Kidney glomerular epithelial cell (primary cell): ENCODE measurements at regions not wholly inside any gene's neighbourhood (a gene's known extent, or its start where the extent isn't known, plus 50 kb on each side); places are given as distances from the start of the nearest gene placed in this dataset.

ENCODE experiments used
- DNase-seq: peaks from one replicate; lab custom pipeline; 2025; lab: John Stamatoyannopoulos, UW

DNA sequence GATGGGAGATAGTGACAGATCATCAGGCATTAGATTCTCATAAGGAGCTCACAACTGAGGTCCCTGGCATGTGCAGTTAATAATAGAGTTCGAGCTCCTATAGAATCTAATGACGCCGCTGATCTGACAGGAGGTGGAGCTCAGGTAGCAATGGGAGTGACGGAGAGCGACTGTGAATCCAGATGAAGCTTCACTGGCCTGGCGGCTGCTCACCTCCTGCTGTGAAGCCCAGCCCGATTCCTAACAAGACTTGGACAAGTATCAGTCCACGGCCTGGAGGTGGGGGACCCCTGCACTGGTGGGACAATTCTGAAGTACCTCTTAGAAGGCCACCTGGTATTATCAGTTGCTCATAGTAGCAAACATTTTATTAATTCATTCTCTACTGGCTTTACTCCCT, 377.9 kb upstream of the ITGA1 start:
- no peak for DNase-seq

DNA sequence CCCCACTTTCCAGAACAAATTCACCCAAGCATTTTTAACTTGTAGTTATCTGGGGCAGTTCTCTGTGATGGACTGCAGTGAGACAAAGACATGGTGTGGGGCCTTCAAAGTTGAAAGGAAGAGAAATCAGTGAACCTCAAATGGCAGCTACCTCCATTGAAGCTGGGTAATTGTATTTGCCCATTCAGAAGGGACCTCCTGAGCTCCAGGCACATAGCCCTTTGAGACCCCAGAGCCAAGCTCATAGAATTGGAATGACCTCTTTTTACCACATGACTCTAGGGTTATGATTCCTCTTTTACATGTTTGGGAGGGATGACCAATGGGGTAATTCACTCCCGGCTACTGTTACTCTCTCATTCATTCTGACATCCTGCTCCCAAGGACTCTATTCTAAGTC, 368.4 kb upstream of the ITGA1 start:
- no peak for DNase-seq

- DNase-seq: no peak
These were observed 360.1 kb upstream of the ITGA1 start for GRCh38 chr5:52427615-52428014.

GRCh38 chr5:52428977-52429489, 358.7 kb upstream of the ITGA1 start:
- DNase-seq: no peak

- DNase-seq: no peak
These were observed 345.9 kb upstream of the ITGA1 start for GRCh38 chr5:52441768-52442167.

DNA sequence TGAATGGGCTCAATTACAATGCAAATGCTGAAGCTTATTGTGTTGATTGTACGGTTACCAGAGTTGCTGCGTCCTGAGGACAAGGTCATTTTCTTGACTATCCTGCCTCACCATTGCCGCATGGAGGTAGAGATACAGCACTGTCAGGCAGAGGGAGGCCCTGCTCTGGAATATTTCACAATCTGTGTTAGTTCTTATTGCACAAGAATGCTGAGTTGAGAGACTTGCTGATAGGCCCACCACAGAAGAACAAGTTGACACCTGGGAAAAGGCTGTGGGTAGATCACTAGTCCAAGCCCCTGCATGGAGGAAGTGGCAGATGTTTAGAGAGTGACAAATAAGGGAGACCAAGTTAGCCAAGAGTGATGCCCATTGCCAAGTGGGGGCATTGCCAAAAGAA, 344.5 kb upstream of the ITGA1 start:
- no peak for DNase-seq

DNA sequence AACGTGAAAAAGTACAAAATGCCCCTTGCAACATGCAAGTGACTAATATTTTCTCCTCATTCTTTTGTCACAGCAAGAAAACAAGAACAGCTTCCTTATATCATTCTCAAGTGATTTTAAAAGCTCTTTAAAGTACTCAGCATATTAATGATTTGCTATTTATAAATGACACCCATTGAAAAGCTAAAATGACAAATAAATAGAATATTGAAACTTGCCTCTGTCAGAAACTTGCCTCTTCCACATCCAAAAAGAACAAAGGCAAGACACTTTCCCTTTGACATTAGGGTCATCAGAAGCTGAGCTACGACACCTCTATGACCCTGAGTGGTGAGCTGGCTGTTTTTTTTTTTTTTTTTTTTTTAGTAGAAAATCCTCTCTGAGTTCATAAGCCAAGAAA, 339.6 kb upstream of the ITGA1 start:
- no peak for DNase-seq

GRCh38 chr5:52449516-52449915, 338.2 kb upstream of the ITGA1 start:
- DNase-seq: no peak

GRCh38 chr5:52452098-52452497, 335.6 kb upstream of the ITGA1 start:
- no peak for DNase-seq

DNA sequence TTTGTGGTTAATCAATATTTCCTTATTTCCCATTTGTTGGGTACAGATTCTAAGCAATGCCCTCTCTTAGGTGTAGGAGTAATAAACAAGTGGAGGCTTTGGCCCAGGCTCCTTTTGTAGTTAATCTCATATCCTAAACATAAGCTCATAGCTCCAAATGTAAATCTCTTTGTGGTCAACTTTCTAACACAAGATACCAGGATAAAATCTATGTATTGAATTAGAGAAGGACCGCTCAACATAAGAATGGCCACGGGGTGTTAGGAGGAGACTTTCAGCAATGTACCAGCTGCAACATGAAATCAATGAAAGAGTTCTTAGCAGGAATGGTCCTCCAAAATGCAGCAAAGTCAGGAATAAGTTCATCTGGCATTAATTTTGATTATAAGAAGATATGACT, 334.5 kb upstream of the ITGA1 start:
- no peak for DNase-seq

GRCh38 chr5:52455920-52456319, 331.8 kb upstream of the ITGA1 start:
- DNase-seq: no peak

DNA sequence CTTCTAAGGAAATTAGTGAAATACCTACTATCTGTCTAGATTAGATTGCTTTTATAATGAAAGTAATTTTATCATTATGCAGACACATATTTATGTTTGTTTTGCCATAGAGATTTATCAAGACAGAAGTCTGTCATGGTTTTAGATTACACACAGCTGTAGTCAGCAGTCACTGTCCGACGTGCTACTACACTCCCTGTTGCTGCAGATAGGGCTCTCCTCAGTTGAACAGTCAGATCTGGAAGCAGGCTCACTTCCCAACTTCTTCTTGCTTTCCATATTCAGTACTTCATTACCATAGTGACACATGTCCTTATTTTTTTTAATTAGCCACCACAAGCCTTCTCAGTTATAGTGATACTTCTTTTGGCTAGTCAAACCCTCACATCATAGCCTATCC, 329.9 kb upstream of the ITGA1 start:
- DNase-seq: no peak

DNA sequence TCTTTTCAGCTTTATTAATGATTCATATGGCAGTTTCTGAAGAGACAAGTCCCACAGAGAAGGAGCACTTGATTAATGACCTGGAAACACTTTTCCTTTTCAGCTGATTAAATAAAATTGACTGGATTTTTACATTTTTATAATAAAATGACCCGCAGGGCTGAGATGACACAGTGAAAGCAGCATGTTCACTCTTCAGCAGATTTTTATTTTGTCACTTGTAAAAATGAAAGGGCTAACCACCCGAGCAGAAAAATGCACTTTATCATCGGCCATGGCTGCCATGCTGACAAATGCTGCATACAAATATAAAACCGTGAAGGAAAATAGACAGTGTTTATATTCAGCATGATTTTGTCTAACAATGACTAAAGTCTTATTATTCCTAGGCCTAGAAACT, 321.6 kb upstream of the ITGA1 start:
- DNase-seq: no peak

GRCh38 chr5:52466749-52467520, 320.8 kb upstream of the ITGA1 start:
- no peak for DNase-seq

DNA sequence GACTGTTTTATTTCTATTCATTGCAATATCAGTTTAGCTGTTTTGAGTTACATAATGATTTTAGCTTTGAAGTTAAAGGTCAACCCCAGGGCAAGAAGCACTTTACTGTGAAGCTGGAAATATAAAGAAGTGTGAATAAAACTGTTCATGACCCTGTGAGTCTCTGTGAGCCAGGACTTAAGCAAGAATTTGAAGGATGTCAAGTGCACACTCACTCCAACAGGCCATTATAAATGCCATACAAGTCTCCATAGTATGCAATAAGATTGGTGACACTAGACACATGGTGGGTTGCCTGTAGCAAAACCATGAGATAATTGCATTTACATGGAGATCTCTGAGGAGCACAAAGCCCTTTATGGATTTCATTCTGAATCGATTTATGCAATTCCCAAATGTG, 318.7 kb upstream of the ITGA1 start:
- DNase-seq: no peak

DNA sequence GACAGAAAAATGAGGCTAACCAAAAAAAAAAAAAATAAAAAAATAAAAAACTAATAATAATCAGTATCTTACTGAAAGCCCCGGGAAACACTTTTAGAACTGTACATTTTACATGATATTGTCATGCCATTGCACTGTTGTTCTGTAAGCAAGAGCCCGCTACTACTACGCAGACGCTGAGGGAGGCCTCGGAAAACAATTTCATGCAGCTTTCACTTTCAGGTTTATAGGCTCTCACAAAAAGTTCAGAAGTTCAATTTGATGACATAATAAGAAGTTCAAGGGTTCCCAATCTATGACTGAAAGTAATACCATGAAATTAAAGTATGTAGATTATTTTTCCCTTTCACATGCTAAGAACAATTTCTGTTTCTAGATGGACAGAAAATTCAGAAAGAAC, 318.3 kb upstream of the ITGA1 start:
- no peak for DNase-seq

DNA sequence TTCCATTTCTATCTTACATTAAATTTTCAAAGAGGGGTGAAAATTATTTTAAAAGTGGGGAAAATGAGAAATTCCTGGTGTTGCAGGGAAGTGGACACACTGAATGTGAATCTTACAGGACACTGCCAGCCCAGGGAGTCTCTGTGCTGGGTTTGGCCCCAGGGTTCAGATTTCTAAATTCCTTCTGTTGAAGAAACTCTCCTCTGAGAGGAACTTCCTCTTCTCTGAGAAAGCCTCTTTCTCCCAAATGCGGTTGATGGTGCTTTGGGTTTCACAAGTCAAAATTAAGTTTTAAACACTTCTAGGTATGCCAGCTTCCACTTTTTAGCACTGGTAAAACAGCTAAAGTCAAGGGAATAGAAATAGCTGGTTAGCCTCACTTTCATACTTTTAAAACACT, 317.9 kb upstream of the ITGA1 start:
- no peak for DNase-seq

DNA sequence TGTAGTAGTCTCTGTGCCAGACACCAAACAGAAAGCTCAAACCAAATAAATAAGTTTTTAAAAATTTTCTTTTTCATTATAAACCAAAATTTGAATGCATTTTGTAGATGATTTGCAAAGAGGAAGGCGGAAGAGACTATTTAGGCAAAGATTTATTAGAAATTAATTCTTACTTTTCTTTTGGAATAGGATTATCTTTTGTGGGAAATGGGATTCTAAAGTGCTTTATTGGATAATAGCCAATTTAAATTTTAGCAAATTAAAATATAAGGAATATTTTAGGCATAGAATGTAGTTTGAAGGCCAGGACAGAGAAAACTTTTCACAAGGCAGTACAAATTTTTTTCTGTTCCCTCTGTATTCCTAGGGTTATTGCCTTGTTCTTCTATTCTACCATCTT, 311.4 kb upstream of the ITGA1 start:
- no peak for DNase-seq

GRCh38 chr5:52481201-52481600, 306.5 kb upstream of the ITGA1 start:
- no peak for DNase-seq

DNA sequence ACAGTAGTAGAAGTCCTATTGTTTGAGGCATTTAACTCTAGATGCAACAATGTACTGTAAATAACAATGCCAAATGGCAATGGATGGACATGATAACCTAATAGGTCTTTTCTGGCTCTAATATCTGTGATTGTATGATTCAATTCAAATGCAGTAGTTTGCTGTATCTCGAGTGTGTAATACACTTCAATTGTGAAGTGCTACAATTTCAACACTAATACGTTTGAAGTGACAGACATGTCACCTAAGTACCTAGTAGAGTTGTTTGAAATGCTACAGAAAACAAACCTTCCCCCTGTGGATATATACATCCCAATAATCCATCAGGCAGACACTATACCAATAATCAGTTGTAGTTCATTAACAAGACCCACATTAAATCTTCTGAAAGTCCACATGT, 305.9 kb upstream of the ITGA1 start:
- no peak for DNase-seq

DNA sequence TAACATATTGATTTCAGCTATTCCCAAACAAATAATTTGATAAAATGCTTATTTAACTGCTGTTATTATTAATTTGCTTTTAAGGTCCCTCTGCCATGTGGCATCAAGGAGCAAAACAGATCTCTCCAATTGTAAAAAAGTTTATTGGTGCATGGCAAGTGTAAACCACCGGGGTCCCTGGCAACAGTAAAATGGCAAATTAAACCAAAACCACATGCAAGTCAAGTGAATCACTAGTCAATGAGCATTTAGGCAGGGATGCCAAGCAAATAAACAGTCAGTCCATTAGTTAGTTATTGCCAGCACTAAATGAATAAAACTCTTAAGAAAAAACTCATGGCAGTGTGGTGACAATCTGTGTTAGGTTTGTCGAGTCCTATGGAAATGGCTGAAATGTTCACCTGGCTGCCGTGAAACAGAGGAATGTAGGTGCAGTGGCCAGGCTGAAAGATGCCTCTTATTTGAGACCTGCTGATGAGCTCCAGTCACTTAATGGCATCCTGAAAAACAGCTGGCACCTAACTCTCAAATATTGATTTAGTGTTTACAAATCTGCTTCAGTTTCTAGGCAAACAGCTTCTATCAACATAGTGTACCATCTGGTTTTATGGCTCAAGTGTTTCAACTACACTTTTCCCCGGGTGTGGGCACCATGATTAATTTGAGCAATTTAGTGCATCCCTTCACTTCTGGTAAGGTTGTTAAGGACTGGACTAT, 296.5 kb upstream of the ITGA1 start:
- DNase-seq: no peak

GRCh38 chr5:52491818-52492217, 295.9 kb upstream of the ITGA1 start:
- DNase-seq: no peak

DNA sequence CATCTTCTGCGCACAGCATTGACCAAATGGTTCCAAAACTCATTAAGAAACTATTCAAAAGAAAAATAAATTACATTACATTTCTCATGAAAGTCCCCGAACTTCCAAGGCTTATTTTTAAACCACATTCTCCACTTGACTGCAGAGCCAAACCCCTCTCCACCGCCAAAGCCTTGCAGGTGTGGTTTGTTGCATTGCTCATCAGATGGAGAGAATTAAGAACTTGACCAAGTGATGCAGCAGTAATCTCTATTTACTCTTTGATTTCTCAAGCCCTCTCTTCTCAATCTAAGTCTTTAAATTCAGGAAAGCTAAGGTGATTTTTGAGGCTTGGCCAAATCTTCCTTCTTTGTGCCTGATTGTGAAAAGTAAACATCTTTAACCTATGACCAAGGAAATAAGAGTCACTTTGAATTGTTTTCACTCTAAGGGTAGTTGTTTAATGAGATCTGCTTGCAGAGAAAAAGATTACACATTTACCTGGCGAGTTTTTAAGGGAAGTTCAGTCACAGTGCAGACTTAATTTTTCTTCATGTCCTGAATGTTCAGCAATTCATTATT, 290.5 kb upstream of the ITGA1 start:
- no peak for DNase-seq
